ENCODE measurements at regions not wholly inside any gene's neighbourhood (a gene's known extent, or its start where the extent isn't known, plus 50 kb on each side); places are given as distances from the start of the nearest gene placed in this dataset.

- TF ChIP-seq POLR2A (IDR thresholded peaks at IDR 0.05) (no peak), CTCF (IDR thresholded peaks at IDR 0.05) (no peak)
Measured at GRCh38 chr16:50459496-50460080, 88.6 kb upstream of the NKD1 start.
